ENCODE measurements at regions not wholly inside any gene's neighbourhood (a gene's known extent, or its start where the extent isn't known, plus 50 kb on each side); places are given as distances from the start of the nearest gene placed in this dataset.
"Not testable (repeated sequence)": the region's sequence is repeated elsewhere in the genome, so short reads cannot be mapped to it uniquely, and the experiment has no call there.

DNA sequence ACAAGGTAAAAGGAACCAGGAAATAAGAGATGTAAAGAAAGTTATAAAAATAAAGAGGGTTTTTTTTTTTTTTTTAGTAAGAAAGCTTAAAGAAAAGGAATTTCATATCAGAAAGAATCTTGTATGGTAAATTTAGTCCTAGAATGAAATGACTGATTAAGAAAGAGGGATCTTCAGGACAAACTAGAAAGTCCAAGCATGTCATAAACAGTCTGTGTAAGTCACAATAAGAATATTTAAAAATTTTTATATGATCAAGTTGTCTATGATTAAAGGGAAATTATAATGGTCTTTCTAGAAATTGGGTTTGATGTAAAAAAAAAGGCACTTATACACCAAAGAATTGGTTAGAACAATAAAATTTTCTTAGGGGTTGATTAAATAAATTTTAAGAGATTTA is 289.5 kb downstream of the XPNPEP1 start (continued):
- TF ChIP-seq, protein P1, sequence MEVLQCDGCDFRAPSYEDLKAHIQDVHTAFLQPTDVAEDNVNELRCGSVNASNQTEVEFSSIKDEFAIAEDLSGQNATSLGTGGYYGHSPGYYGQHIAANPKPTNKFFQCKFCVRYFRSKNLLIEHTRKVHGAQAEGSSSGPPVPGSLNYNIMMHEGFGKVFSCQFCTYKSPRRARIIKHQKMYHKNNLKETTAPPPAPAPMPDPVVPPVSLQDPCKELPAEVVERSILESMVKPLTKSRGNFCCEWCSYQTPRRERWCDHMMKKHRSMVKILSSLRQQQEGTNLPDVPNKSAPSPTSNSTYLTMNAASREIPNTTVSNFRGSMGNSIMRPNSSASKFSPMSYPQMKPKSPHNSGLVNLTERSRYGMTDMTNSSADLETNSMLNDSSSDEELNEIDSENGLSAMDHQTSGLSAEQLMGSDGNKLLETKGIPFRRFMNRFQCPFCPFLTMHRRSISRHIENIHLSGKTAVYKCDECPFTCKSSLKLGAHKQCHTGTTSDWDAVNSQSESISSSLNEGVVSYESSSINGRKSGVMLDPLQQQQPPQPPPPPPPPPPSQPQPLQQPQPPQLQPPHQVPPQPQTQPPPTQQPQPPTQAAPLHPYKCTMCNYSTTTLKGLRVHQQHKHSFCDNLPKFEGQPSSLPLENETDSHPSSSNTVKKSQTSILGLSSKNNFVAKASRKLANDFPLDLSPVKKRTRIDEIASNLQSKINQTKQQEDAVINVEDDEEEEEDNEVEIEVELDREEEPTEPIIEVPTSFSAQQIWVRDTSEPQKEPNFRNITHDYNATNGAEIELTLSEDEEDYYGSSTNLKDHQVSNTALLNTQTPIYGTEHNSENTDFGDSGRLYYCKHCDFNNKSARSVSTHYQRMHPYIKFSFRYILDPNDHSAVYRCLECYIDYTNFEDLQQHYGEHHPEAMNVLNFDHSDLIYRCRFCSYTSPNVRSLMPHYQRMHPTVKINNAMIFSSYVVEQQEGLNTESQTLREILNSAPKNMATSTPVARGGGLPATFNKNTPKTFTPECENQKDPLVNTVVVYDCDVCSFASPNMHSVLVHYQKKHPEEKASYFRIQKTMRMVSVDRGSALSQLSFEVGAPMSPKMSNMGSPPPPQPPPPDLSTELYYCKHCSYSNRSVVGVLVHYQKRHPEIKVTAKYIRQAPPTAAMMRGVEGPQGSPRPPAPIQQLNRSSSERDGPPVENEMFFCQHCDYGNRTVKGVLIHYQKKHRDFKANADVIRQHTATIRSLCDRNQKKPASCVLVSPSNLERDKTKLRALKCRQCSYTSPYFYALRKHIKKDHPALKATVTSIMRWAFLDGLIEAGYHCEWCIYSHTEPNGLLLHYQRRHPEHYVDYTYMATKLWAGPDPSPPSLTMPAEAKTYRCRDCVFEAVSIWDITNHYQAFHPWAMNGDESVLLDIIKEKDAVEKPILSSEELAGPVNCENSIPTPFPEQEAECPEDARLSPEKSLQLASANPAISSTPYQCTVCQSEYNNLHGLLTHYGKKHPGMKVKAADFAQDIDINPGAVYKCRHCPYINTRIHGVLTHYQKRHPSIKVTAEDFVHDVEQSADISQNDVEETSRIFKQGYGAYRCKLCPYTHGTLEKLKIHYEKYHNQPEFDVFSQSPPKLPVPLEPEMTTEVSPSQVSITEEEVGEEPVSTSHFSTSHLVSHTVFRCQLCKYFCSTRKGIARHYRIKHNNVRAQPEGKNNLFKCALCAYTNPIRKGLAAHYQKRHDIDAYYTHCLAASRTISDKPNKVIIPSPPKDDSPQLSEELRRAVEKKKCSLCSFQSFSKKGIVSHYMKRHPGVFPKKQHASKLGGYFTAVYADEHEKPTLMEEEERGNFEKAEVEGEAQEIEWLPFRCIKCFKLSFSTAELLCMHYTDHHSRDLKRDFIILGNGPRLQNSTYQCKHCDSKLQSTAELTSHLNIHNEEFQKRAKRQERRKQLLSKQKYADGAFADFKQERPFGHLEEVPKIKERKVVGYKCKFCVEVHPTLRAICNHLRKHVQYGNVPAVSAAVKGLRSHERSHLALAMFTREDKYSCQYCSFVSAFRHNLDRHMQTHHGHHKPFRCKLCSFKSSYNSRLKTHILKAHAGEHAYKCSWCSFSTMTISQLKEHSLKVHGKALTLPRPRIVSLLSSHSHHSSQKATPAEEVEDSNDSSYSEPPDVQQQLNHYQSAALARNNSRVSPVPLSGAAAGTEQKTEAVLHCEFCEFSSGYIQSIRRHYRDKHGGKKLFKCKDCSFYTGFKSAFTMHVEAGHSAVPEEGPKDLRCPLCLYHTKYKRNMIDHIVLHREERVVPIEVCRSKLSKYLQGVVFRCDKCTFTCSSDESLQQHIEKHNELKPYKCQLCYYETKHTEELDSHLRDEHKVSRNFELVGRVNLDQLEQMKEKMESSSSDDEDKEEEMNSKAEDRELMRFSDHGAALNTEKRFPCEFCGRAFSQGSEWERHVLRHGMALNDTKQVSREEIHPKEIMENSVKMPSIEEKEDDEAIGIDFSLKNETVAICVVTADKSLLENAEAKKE (CRISPR knock-in tag; IDR thresholded peaks at IDR 0.05), result no peak
- TF ChIP-seq NANOG (IDR thresholded peaks at IDR 0.05; ENCODE audit: borderline replicate concordance), result no peak
- TF ChIP-seq, protein P2, sequence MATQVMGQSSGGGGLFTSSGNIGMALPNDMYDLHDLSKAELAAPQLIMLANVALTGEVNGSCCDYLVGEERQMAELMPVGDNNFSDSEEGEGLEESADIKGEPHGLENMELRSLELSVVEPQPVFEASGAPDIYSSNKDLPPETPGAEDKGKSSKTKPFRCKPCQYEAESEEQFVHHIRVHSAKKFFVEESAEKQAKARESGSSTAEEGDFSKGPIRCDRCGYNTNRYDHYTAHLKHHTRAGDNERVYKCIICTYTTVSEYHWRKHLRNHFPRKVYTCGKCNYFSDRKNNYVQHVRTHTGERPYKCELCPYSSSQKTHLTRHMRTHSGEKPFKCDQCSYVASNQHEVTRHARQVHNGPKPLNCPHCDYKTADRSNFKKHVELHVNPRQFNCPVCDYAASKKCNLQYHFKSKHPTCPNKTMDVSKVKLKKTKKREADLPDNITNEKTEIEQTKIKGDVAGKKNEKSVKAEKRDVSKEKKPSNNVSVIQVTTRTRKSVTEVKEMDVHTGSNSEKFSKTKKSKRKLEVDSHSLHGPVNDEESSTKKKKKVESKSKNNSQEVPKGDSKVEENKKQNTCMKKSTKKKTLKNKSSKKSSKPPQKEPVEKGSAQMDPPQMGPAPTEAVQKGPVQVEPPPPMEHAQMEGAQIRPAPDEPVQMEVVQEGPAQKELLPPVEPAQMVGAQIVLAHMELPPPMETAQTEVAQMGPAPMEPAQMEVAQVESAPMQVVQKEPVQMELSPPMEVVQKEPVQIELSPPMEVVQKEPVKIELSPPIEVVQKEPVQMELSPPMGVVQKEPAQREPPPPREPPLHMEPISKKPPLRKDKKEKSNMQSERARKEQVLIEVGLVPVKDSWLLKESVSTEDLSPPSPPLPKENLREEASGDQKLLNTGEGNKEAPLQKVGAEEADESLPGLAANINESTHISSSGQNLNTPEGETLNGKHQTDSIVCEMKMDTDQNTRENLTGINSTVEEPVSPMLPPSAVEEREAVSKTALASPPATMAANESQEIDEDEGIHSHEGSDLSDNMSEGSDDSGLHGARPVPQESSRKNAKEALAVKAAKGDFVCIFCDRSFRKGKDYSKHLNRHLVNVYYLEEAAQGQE (IDR thresholded peaks at IDR 0.05; ENCODE audit: unreplicated experiment), result no peak

DNA sequence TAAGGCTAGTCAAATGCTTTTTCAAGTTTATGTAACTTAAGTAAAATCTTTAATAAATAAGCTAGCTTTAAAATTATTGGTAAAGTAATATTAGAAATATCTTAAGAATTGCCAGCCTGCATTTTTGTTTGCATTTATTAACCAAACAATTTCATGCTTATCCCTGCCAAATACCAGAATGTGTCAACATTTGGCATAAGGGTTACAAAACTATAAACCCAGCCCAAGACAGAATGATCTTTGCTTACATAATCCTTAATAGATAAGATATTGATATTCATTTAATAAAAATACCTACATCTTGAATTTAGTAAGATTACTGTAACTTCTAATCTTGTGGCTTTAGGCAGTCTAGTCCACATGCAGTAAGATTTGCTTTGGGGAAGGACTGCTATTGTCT is 290.3 kb downstream of the XPNPEP1 start:
- DNase-seq (ENCODE audit: low spot score); H3K27me3 ChIP-seq (ENCODE audit: insufficient read depth); H3K4me1 Mint-ChIP-seq; ATAC-seq; H3K27me3 Mint-ChIP-seq (ENCODE audit: insufficient read depth, low read depth, poor library complexity); H3K4me3 ChIP-seq; H3K79me2 ChIP-seq (replicated peaks; ENCODE audit: insufficient read depth); H3K27ac ChIP-seq (ENCODE audit: low read depth); H3K4me2 ChIP-seq; H3K27ac Mint-ChIP-seq; H3K36me3 Mint-ChIP-seq (ENCODE audit: low read depth); H4K20me1 ChIP-seq (replicated peaks; ENCODE audit: insufficient read depth); H3K4me3 Mint-ChIP-seq; H3K9me2 ChIP-seq (ENCODE audit: insufficient read depth); H3K4me1 ChIP-seq (ENCODE audit: insufficient read depth); H3K36me3 ChIP-seq (ENCODE audit: insufficient read depth); H3F3A ChIP-seq (replicated peaks; ENCODE audit: low read depth); H2AFZ ChIP-seq: not testable (repeated sequence)
- H3K9me3 Mint-ChIP-seq, result peaks cover 62% of the 10 kb centered on the region

All from GM23338 (cell line).